Amniotic stem cell (primary cell): ENCODE measurements at regions not wholly inside any gene's neighbourhood (a gene's known extent, or its start where the extent isn't known, plus 50 kb on each side); places are given as distances from the start of the nearest gene placed in this dataset.

Experiments used
- DNase-seq: peaks from one replicate; lab custom pipeline; 2025; lab: John Stamatoyannopoulos, UW

DNA sequence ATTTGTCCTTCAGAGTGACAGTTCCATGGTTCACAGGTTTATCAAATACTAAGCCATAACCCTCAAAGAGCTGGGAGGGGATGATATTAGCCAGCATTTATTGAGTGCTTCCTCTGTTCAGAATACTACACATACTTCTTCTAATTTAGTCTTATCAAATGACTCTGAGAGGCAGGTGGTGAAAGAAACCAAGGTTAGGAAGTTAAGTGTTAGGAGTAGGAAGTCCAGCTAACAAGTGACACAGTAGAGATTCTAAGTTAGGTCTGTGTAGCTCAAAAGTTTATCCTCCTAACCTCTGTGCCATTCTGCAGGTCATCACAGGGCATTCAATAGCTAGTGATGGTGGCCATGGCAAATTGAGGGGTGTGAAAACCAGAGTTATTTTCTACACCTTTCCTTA, 198.3 kb upstream of the MID1 start:
- DNase-seq, result no peak

DNA sequence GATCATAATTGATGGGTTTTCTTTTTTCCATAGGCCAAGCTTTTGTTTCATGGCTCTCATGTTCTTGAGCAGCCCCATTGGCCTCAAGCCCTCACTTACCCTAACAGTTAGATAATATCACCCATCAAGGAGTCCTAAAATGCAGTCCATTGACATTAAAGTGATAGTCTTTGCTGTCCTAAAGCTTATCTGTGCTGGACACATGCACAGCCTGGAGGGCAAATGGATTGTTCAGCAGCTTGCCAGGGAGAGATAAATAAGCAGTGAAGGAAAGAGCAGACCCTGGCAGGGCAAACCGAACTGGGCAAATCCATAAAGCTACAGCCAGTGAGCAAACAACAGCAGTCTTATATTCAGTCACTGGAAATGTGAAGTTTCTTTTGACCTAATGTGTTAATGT, 199.6 kb upstream of the MID1 start:
- no peak for DNase-seq

- no peak for DNase-seq
Observed at GRCh38 chrX:10821293-10821692, 200.9 kb upstream of the MID1 start.

GRCh38 chrX:10828036-10828435, 207.7 kb upstream of the MID1 start:
- no peak for DNase-seq

GRCh38 chrX:10828640-10829039, 208.3 kb upstream of the MID1 start:
- no peak for DNase-seq

GRCh38 chrX:10831716-10832502, 211.5 kb upstream of the MID1 start:
- no peak for DNase-seq

- no peak for DNase-seq
Observed at GRCh38 chrX:10833299-10834169, 213.1 kb upstream of the MID1 start.

DNA sequence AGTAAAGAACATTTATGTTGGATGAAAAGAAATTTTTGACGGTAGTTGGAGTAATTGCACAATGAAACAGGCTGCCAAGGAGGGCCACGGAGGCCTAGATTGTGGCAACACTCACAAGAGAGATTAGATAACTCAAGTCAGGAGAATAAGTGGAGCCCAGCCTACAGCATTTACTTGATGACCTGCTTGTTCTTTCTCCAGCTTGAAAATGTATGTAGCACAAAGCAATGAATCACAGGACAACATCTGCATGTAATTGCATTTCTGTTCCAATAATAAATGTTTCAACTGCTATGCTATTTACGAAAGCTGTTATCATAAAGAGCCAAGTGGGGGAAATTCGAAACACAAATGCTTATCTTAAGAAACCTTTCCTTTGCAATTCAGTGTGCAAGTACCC, 221.2 kb upstream of the MID1 start:
- DNase-seq, result no peak

GRCh38 chrX:10842646-10843045, 222.3 kb upstream of the MID1 start:
- DNase-seq, result no peak

DNA sequence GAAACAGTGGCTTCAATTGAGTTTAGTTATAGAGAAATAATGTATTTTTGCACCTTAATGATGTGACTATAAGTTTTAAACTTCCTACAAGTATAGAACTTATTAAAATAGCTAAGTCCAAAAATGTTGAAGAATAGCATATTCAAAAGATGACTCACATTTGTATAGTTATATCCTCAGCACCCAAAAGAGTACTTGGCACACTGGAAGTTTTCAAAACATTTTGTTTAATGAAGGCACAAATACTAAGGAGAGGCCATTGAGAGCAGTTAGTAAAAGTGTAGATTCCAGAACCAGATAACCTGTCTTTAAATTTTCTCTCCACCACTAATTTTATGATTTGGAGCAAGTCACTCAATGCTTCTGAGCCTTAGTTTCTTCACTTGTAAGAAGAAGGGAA, 226.9 kb upstream of the MID1 start:
- no peak for DNase-seq

GRCh38 chrX:10851809-10852208, 231.4 kb upstream of the MID1 start:
- no peak for DNase-seq

DNA sequence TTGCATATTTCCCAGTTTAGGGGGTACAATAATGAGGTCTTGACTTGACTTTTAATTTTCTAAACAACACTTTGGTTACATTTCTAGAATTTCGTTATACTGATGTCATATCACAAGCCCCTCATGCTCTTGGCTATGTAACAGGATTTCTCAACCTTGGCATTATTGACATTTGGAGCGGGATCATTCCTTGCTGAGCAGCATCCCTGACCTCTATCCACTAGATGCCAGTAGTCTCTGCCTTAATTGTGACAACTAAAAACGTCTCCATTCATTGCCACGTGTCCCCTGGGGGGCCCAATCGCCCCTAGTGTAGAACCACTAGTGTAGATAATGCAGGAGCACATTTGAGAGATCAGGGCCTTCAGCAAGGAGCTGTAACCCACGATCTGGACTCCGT, 234.2 kb upstream of the MID1 start:
- DNase-seq, result no peak

DNA sequence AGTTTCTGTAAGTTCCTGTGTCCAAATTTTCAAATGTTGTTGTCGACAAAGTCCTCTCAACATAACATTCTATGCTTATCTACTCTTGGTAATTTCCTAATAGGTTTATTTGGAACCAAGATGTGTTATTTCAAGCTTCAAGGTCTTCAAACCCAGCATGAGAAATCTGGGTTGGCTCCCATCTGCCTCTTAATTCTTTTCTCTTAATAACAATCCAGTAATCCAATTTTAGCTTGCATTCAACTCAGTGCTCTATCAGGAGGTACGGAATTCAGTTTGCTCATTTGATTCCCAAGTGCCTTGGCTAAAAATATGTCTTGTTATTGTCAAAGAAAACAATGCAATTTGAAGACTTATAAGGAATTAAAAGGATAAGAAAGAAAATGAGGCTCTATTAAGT, 235.5 kb upstream of the MID1 start:
- DNase-seq, result no peak

DNA sequence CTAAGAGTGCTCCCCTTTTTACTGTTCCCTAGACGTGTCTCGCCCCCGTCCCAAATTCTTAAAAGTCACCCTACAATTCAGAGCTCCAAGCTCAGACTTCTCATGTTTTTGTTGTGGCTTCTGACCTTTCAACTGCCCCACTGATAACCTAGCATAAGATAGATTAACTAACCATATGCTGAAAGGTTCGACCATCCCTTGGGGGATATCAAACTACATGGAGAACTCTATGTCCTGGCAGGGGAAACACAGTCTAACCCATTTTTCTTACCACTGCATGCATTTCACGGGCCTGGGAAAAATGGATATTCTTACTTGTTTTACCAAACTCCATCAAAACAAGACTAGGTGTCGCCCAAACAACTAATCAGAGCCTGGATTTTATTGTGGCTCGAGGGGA, 236.4 kb upstream of the MID1 start:
- DNase-seq, result no peak

- no peak for DNase-seq
Observed at GRCh38 chrX:10859353-10859752, 239.0 kb upstream of the MID1 start.

DNA sequence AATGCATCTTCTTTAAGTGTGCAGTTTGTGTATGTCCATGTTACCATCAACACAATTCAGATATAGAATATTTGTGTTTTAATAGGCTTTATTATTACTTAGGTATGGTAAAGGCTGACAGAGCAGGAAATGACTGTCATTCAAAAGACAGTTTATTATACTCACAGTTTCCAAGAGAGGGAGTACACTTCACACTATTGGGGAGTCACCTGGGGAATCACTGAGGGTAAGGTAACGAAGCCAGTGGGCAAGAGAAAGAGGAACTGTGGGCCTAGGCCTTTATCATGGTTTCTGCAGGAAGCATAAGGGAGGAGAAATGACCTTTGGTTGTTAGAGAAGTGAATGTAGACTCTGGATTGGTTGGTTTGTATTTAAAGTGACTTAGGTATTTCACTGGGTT, 235.1 kb upstream of the HCCS start:
- DNase-seq, result no peak

GRCh38 chrX:10882484-10882883, 228.6 kb upstream of the HCCS start:
- DNase-seq, result no peak

- DNase-seq, result no peak
Observed at GRCh38 chrX:10884246-10884645, 226.9 kb upstream of the HCCS start.

DNA sequence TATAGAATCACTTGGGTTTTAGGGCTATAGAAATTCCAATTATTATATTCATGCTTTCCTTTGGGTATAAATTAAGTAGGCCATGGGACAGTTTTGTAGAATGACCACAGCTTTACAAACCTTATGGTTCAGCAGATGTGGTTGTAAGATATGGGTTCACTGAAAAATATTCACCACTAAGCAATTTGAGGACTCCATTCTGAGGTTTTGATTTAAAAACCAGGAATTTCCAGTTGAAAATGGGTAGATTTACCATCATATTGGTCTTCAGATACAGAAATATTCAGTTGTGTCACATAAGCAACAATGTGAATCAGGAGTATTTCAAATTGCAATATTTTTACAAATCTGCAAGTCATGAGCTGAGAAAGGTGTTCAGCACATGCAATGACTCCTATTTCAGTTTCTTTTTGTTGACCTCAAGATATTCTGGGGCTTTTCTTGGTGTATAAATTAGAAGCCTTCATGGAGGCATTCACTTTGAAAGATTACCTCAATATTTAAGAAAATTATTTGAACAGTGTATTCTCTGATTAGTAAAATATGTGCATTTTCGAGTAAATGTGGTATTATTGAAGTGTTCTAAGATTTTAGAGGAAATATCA, 218.4 kb upstream of the HCCS start:
- DNase-seq, result no peak

- DNase-seq, result no peak
Observed at GRCh38 chrX:10893366-10893765, 217.8 kb upstream of the HCCS start.

DNA sequence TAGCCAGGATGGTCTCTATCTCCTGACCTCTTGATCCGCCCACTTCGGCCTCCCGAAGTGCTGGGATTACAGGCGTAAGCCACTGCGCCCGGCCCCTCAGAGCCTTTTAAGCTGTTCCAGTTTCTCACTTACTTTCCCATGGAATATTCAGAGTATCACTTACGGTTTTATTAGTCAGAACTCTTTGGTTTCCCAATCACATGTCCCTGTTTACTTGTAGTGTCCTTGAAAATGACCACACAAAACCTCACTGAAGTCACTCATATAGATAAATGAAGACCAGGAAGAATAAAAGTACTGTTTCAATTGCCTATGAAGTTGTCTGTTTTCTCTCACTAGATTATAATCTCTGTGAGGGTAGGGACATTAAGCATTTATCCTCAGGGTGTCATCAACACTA, 217.2 kb upstream of the HCCS start:
- DNase-seq, result no peak

- no peak for DNase-seq
Observed at GRCh38 chrX:10897768-10898167, 213.4 kb upstream of the HCCS start.
